ENCODE measurements at regions not wholly inside any gene's neighbourhood (a gene's known extent, or its start where the extent isn't known, plus 50 kb on each side); places are given as distances from the start of the nearest gene placed in this dataset.

- TF ChIP-seq CTCF (IDR thresholded peaks at IDR 0.05; ENCODE audit: insufficient read depth, low read length) (no peak), POLR2AphosphoS5 (IDR thresholded peaks at IDR 0.05; ENCODE audit: low read depth) (no peak), GABPA (IDR thresholded peaks at IDR 0.05; ENCODE audit: low read depth) (no peak)
These were observed 304.3 kb upstream of the SALL1 start for GRCh38 chr16:51455398-51455797.

All from HL-60 (cell line).